Naive thymus-derived CD8-positive, alpha-beta T cell (primary cell): ENCODE measurements at regions not wholly inside any gene's neighbourhood (a gene's known extent, or its start where the extent isn't known, plus 50 kb on each side); places are given as distances from the start of the nearest gene placed in this dataset.

Experiments used
- ATAC-seq, 2 donors: fragments of 150-1000 bp; cut with Tn5 transposase in 1 of 2; sonication (Bioruptor Pico), chemical (Tn5 transposase) in 1 of 2; 1 replicate in 1 of 2; 2 replicates in 1 of 2; pipeline ENCODE4 v1.10.0; 2021; ENCODE audit warnings: mild to moderate bottlenecking in 2 of 2, moderate library complexity in 2 of 2
- POLR2A ChIA-PET: fragments of 350-600 bp; sonication (Branson Sonifier 250); formaldehyde crosslinking; loops from one replicate; lab custom pipeline; 2021; ENCODE audit warnings: antibody characterized with exemption; lab: Charles Lee
- DNase-seq, 10 donors: peaks; one replicate each; pipeline versions ENCODE4 v3.0.0 to v3.0.0-alpha.2; 2020 to 2022
- H3K27ac Mint-ChIP-seq, 10 donors: one replicate each; pipeline ENCODE4 v1.8.0; 2020 to 2022; ENCODE audit warnings: mild to moderate bottlenecking in 10 of 10, mixed read lengths in 10 of 10, moderate library complexity in 4 of 10, inconsistent platforms in 1 of 10
- H3K27me3 Mint-ChIP-seq, 5 donors: one replicate each; pipeline ENCODE4 v1.8.0; 2021 to 2022; ENCODE audit warnings: mixed read lengths in 5 of 5
- H3K36me3 Mint-ChIP-seq, 3 donors: one replicate each; pipeline ENCODE4 v1.8.0; 2020 to 2022; ENCODE audit warnings: mixed read lengths in 3 of 3, mild to moderate bottlenecking in 2 of 3, inconsistent platforms in 1 of 3
- H3K4me1 Mint-ChIP-seq, 4 donors: one replicate each; pipeline ENCODE4 v1.8.0; 2021 to 2022; ENCODE audit warnings: mixed read lengths in 4 of 4
- H3K4me3 Mint-ChIP-seq, 10 donors: one replicate each; pipeline ENCODE4 v1.8.0; 2020 to 2022; ENCODE audit warnings: mild to moderate bottlenecking in 10 of 10, mixed read lengths in 10 of 10, moderate library complexity in 6 of 10, inconsistent platforms in 1 of 10
- H3K9me3 Mint-ChIP-seq, 9 donors: one replicate each; pipeline ENCODE4 v1.8.0; 2020 to 2022; ENCODE audit warnings: mixed read lengths in 9 of 9, mild to moderate bottlenecking in 3 of 9, inconsistent platforms in 1 of 9, moderate library complexity in 1 of 9

DNA sequence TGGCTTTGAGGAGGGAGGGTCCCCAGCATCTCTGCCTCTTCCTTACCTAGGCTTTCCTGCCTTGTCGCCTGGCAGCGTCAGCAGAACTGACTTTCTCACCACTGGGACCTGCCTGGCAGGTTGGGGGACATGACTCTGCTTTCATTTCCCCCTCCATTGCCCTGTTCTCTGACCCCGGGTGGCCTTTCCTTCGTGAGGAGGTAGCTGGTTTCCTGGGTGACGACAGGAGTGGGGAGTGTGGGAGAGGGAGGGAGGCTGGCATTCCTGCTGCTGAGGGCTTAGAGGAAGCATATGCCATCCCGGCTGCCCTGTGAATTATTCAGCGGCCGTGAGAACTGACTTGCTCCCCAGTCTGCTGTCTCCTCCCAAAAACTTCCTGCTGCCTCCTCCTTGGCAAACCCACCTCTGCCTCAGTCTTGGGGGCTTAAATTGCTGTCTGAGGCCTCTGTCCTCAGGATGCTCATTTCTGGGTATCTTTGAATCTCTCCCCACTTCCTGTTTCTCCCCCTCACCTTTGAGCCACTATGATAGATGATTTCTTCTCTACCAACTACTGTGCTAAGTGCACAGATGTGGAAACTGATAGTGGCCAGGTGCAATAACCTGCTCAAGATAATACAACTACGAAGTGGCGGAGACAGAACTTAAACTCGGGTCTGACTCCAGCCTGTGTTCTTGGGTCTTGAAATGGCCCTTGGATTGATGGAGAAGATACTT lies 182.0 kb upstream of the CSF3R start:
- Mint-ChIP-seq H3K4me1 (peaks cover 0 to 5% (median 2%) of the 10 kb centered on the region in 4 donors), H3K27me3 (peaks cover 8 to 37% (median 24%) of the 10 kb centered on the region in 5 donors), H3K4me3 (no peak overlapping the region), H3K36me3 (no peaks in the 10 kb centered on the region), H3K9me3 (no peaks in the 10 kb centered on the region), H3K27ac (no peak overlapping the region)
- no peak for ATAC-seq
- no peak for DNase-seq
- POLR2A ChIA-PET = no interaction called here

DNA sequence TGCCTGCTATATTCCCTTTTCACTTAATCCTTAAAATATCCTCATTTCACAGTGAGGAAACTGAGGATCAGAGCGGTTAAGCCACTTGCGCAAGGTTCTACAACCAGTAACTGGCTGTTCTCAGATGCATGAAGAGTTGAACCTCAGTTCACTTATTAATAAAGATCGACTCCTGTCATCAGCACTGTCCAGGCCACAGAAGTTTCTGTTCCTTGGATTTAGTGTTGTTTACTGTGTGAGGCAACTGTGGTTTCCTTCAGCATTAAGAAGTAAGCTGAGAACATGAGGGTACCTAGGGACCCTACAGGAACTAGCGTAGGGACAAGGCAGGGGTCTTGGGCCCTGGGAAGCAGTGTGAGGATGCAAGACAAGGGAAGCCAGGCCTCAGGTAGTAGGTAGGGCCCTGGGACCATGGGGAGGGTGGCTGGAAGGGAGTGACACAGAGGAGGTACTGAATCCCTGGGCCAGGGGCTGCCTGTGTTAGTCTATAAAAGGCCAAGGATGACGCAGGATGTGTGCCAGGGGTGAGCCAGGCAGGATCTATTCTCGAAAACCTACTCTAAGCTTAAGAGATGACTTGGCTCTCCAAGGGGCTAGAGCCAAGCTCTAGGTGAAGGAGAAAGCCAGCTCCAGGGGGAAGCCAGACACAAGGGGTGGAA lies 181.2 kb upstream of the CSF3R start:
- no peak for ATAC-seq
- POLR2A ChIA-PET = no interaction called here
- H3K4me3 Mint-ChIP-seq = no peak overlapping the region
- H3K27me3 Mint-ChIP-seq = peaks cover 14 to 38% (median 31%) of the 10 kb centered on the region in 5 donors
- no peak for DNase-seq
- no peaks in the 10 kb centered on the region for H3K9me3 Mint-ChIP-seq
- H3K4me1 Mint-ChIP-seq = peaks cover 0 to 5% (median 2%) of the 10 kb centered on the region in 4 donors
- peak overlapping the region in 1 of 10 donors; percentile 50 for H3K27ac Mint-ChIP-seq
- H3K36me3 Mint-ChIP-seq = no peaks in the 10 kb centered on the region

DNA sequence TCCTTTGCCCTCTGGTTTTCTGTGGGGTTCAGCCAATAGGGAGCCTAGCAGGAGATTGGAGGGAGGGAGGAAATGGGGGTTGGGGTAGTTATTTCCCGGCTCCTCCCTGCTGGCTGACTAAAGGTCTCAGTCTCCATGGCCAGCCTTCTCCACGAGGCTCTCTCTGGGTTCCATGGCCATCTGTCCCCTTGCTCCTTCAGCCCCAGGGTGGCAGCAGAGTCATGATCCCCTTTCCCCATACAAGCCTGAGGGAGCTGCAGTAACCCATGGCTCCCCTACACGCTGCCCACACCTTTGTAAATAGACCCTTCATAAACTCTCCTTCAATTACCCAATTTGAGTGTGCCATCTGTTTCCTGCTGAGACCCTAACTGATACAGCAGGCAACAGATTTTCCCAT lies 176.1 kb upstream of the CSF3R start:
- ATAC-seq = no peak

GRCh38 chr1:36657826-36658225 lies 175.1 kb upstream of the CSF3R start:
- peaks cover 0 to 3% (median under 1%) of the 10 kb centered on the region in 4 donors for H3K4me1 Mint-ChIP-seq
- H3K27ac Mint-ChIP-seq = no peak overlapping the region
- no peak overlapping the region for H3K4me3 Mint-ChIP-seq
- no peaks in the 10 kb centered on the region for H3K36me3 Mint-ChIP-seq
- H3K27me3 Mint-ChIP-seq = peaks cover 21 to 66% (median 32%) of the 10 kb centered on the region in 5 donors
- ATAC-seq (no peak), DNase-seq (no peak)
- no peaks in the 10 kb centered on the region for H3K9me3 Mint-ChIP-seq
- POLR2A ChIA-PET = no interaction called here

More for the DNA sequence above, 176.1 kb upstream of the CSF3R start:
- H3K4me1 Mint-ChIP-seq = peaks cover 0 to 3% (median under 1%) of the 10 kb centered on the region in 4 donors
- no peaks in the 10 kb centered on the region for H3K9me3 Mint-ChIP-seq
- no peak overlapping the region for H3K4me3 Mint-ChIP-seq
- H3K27ac Mint-ChIP-seq = no peak overlapping the region
- no peak for DNase-seq
- H3K27me3 Mint-ChIP-seq = peaks cover 16 to 56% (median 25%) of the 10 kb centered on the region in 5 donors
- H3K36me3 Mint-ChIP-seq = no peaks in the 10 kb centered on the region
- POLR2A ChIA-PET = no interaction called here

DNA sequence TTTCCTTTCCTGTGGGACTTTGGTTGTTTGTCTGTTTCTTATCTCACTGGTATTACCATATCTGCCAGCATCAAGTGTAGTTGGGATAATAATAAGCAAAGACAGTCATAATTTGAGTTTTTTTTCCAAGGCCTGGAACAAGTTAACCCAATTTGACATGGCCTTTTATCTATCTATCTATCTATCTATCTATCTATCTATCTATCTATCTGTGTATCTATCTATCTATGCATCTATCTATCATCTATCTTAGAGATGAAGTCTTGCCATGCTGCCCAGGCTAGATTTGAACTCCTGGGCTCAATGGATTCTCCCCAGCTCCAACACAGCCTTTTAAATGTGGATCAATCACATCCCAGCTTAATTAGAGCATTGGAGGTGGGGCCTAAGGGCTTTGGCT lies 174.1 kb upstream of the CSF3R start:
- POLR2A ChIA-PET = no interaction called here

GRCh38 chr1:36656271-36656670 lies 173.6 kb upstream of the CSF3R start:
- H3K36me3 Mint-ChIP-seq = no peaks in the 10 kb centered on the region
- ATAC-seq (no peak), DNase-seq (no peak)
- H3K27ac Mint-ChIP-seq = no peak overlapping the region
- H3K27me3 Mint-ChIP-seq = peaks cover 32 to 82% (median 40%) of the 10 kb centered on the region in 5 donors
- H3K9me3 Mint-ChIP-seq = no peaks in the 10 kb centered on the region
- H3K4me1 Mint-ChIP-seq = peaks cover 0 to 5% (median under 1%) of the 10 kb centered on the region in 4 donors
- POLR2A ChIA-PET = no interaction called here
- no peak overlapping the region for H3K4me3 Mint-ChIP-seq

More for the DNA sequence above, 174.1 kb upstream of the CSF3R start:
- Mint-ChIP-seq H3K36me3 (no peaks in the 10 kb centered on the region), H3K4me1 (peaks cover 0 to 7% (median under 1%) of the 10 kb centered on the region in 4 donors), H3K27me3 (peaks cover 30 to 76% (median 36%) of the 10 kb centered on the region in 5 donors), H3K4me3 (no peak overlapping the region), H3K27ac (no peak overlapping the region), H3K9me3 (no peaks in the 10 kb centered on the region)
- ATAC-seq (no peak), DNase-seq (no peak)

DNA sequence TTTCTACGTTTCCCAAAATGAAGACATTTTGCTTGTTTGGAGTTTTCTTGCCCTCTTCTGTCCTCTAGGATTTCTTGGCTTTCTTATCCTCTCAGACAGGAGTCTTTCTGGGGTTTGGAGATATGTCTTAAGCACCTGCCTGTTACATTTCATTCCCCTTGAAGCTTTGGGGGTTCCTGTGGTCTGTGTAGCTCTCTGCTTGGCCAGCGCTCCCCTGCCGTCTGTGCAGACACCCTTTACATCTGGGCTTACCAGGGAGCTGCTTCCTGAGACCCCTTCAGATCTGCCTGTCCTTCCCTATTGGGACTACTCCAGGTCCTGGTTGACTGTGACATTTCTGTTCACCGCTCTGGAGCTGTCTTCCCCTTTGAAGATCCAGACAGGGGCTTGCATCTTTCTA lies 171.9 kb upstream of the CSF3R start:
- Mint-ChIP-seq H3K4me1 (peaks cover 0 to 7% (median 4%) of the 10 kb centered on the region in 4 donors), H3K36me3 (no peaks in the 10 kb centered on the region), H3K9me3 (no peaks in the 10 kb centered on the region), H3K4me3 (no peak overlapping the region), H3K27me3 (peaks cover 33 to 83% (median 40%) of the 10 kb centered on the region in 5 donors), H3K27ac (no peak overlapping the region)
- POLR2A ChIA-PET = no interaction called here
- ATAC-seq (no peak), DNase-seq (no peak)

- DNase-seq = no peak
- Mint-ChIP-seq H3K4me1 (peaks cover 0 to 7% (median 4%) of the 10 kb centered on the region in 4 donors), H3K4me3 (no peak overlapping the region), H3K27ac (no peak overlapping the region), H3K27me3 (peaks cover 27 to 78% (median 39%) of the 10 kb centered on the region in 5 donors), H3K36me3 (no peaks in the 10 kb centered on the region), H3K9me3 (no peaks in the 10 kb centered on the region)
- no peak for ATAC-seq
- POLR2A ChIA-PET = no interaction called here
Observed at GRCh38 chr1:36653850-36654249, 171.1 kb upstream of the CSF3R start.

DNA sequence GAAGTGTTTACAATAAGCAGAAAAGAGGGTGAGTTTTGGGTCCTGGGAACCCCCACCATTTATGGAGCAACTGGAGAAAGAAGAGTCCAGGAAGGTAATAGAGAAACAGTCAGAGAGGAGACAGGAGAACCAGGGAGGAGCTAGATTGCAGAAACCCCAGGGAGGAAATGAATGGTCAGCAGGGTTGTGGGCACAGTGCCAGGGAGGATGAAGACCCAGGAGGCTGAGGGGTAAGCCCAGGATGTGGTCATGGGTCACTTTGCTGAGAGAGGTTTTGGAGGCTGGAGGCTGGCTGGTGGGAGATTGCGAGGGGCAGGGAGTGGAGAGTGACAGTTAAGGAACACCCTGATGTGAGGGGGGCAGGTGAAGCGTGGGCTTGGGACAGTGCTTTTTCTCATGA lies 169.9 kb upstream of the CSF3R start:
- peaks cover 0 to 7% (median 4%) of the 10 kb centered on the region in 4 donors for H3K4me1 Mint-ChIP-seq
- no peaks in the 10 kb centered on the region for H3K36me3 Mint-ChIP-seq
- ATAC-seq = no peak
- H3K4me3 Mint-ChIP-seq = no peak overlapping the region
- H3K9me3 Mint-ChIP-seq = no peaks in the 10 kb centered on the region
- no peak for DNase-seq
- POLR2A ChIA-PET = no interaction called here
- no peak overlapping the region for H3K27ac Mint-ChIP-seq
- H3K27me3 Mint-ChIP-seq = peaks cover 24 to 80% (median 42%) of the 10 kb centered on the region in 5 donors

- POLR2A ChIA-PET = no interaction called here
- Mint-ChIP-seq H3K9me3 (no peaks in the 10 kb centered on the region), H3K27me3 (peaks cover 24 to 81% (median 43%) of the 10 kb centered on the region in 5 donors), H3K4me3 (no peak overlapping the region), H3K36me3 (no peaks in the 10 kb centered on the region), H3K4me1 (peaks cover 0 to 7% (median 4%) of the 10 kb centered on the region in 4 donors), H3K27ac (no peak overlapping the region)
- ATAC-seq (no peak), DNase-seq (no peak)
Observed at GRCh38 chr1:36652011-36652410, 169.3 kb upstream of the CSF3R start.

GRCh38 chr1:36651176-36651910 lies 168.6 kb upstream of the CSF3R start:
- no peak for DNase-seq
- no peak overlapping the region for H3K27ac Mint-ChIP-seq
- ATAC-seq = no peak
- no peaks in the 10 kb centered on the region for H3K9me3 Mint-ChIP-seq
- no peak overlapping the region for H3K4me3 Mint-ChIP-seq
- POLR2A ChIA-PET = no interaction called here
- H3K4me1 Mint-ChIP-seq = peaks cover 0 to 7% (median 4%) of the 10 kb centered on the region in 4 donors
- no peaks in the 10 kb centered on the region for H3K36me3 Mint-ChIP-seq
- H3K27me3 Mint-ChIP-seq = peaks cover 23 to 81% (median 43%) of the 10 kb centered on the region in 5 donors

DNA sequence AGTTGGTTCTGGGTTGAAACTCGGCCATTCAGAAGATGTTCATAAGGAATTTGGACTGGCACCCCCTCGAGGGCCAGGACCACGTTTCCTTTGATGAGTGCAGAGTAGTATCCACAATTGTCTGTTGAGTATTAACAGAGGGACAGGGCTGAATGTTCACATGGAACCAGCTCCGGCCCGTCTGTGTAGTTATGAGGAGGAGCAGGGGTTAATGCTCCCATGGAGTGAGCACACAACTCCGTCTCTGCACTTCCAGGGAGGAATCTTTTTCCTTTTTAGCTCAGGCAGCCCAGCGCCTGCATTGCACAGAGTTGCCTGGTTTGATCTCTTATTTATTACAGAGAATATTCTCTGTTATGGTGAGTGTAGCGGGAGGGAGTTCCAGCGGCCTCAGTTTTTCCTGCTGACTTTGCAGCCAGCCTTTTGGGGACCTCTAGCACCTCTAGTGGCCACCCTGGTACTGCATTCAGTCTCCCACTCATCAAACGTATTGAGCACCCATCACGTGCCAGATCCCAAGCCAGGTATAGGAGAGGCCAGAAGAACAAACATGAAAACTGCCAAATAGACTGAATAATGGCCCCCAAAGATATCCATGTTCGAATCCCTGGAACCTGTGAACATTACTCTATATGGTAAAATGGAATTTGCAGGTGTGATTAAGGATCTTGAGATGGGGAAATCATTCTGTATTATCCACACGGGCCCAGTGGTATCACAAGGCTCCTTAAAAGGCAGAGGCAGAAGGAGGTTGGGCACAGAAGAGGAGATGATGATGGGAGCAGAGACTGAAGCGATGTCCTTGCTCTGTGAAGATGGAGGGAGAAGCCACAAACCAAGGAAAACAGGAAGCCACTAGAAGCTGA lies 167.7 kb upstream of the CSF3R start:
- H3K27ac Mint-ChIP-seq = no peak overlapping the region
- peak in 8 of 10 donors; percentile 4 to 45 (median 30) for DNase-seq
- H3K9me3 Mint-ChIP-seq = no peaks in the 10 kb centered on the region
- ATAC-seq = peak; percentile 49 to 53
- POLR2A ChIA-PET = no interaction called here
- no peak overlapping the region for H3K4me3 Mint-ChIP-seq
- peaks cover 0 to 7% (median 4%) of the 10 kb centered on the region in 4 donors for H3K4me1 Mint-ChIP-seq
- H3K27me3 Mint-ChIP-seq = peaks cover 29 to 82% (median 42%) of the 10 kb centered on the region in 5 donors
- H3K36me3 Mint-ChIP-seq = no peaks in the 10 kb centered on the region
